CD4-positive, alpha-beta T cell treated with Interleukin-6 for 4 hours (primary cell): ENCODE measurements at regions not wholly inside any gene's neighbourhood (a gene's known extent, or its start where the extent isn't known, plus 50 kb on each side); places are given as distances from the start of the nearest gene placed in this dataset.

ENCODE experiments used
- DNase-seq: peaks from one replicate; pipeline ENCODE4 v3.0.0-alpha.2; 2020; ENCODE audit warnings: mixed read lengths

DNA sequence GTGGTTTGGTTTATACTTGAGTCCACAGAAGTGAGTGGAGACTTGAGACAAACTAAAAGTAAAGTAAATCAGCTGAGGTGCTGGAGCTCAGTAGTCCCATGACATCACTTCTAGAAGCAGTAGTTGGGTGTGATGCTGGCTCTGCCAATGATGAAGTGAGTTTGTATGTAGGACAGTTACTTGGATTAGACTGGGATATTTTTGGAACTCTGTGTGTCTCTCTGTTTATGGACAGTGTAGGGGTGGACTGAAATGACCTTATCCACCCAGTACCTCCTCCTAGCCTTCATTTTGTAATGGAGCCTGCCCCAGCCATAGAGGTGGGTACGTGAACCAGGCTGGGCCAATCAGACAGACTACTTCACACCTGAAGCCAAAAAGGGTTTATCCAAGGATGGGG lies 52.2 kb downstream of the POLR1D start:
- no peak for DNase-seq

DNA sequence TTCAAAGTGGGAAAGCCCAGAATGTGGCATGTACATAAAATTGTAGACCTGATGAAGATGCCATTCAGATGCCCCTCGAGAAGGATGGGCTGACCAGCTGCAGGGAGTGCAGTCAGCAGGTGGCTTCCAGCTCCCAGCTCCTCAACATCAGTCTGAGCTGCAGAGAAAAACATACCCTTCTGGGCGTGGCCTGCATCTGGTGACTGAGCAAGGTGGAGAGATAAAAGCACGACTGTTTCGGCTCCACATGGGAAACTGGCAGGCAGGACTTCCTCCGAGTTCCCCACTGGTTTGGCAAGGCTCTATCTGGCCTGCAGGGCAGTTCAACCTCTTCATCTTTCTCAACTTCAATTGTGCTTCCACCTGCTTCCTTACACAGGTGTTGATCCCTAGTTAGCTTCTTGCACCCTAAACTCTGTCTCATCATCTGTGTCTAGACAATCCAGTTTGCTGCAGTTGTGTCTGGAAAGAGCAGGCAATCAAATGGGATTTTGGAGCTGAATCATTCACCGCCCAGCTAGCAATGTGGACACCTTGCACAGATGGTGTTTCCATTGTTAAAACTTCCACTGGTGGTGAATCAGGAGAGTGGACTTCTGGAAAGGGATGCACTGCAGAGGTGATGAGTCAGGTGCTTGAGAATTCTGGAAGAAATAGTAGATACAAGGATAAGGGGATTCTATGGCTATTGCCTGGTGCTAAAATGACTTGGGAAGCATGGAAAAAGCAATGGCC lies 56.8 kb downstream of the POLR1D start:
- DNase-seq, result no peak

DNA sequence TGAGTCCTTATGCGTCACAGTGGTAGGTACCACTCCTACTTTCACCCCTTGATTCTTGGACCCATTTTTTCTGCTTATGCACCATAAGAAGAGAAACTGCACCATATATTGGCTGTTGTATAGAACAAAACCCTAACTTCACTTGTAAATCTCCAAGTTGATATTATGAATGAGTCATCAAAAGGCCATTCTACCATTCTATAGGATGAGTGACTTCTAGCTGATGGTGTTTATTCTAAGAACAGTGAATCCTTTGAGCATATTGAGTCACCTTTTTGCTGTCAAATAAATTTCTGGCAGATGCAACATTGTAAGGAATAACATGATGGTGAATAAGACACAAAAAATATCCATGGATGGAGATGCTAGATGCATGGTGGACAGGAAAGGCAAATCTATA lies 57.7 kb downstream of the POLR1D start:
- DNase-seq, result no peak

DNA sequence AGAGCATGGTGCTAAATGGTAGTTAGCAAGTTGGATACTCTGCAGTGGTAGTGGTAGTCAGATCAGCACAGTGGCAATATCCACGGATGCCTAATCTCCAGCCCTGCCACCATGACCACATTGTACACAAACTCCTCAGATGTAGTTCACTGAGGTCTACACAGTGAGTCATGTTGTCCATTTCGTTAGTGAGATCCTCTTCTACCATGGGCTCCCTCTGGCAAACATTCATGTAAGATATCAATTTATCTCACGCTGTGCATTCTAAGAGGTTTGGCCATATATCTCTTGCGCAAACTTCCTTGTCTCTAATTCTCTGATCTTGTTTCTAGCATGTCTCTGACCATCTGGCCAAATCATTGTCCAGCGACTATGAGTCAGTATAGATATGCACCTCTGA lies 58.2 kb downstream of the POLR1D start:
- DNase-seq, result no peak

DNA sequence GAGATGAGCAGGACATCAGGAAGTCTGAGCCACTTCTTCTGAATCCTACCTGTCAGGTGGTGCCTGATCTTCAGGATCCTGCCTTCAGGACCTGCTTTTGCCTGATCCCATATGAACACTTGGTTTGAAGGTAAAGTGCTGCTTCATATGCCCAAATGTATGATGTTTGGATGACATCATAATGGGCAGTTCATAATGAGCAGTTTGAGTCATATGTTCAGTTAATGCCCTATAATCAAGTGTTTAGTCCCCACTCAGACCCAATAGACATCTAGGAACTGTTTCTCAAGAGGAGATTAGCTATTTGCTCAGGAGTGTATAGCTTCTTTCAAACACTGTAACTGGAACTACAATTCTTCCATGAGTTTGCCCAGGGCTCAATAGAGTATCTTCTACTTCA lies 58.8 kb downstream of the POLR1D start:
- no peak for DNase-seq

DNA sequence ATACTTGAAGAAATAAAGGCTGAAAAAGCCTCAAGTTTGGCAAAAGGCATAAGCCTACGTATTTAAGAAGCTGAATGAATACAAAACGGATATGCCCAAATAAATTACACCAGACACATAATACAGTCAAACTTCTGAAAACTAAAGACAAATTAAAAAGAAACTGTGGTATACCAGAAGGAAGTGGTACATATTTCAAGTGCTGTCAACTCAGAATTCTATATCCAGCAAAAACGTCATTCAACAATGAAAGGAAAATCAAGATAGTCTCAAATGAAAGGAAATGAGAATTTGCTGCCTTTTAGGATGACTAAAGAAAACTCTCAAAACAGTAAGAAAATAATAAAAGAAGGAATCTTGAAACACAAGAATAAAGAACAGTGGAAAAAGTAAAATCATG lies 69.5 kb downstream of the POLR1D start:
- DNase-seq, result no peak

DNA sequence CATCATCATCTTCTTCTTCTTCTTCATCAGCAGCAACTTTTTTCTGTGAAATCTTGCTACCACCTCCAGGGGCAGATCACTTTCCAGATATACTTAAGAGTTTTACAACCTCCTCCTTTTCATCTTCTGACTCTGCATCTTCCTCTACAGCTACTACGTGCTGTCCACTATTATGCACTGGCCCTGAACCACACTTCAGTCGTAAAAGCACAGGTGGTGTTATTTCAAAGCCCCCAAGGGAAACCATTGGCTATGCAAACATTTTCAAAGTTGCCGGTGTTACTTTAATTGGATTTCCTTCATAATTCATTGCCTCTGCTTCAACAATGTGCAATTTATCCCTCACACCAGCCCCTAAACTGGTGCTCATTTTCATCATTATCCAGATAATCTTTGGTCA lies 75.0 kb downstream of the POLR1D start:
- DNase-seq, result no peak

DNA sequence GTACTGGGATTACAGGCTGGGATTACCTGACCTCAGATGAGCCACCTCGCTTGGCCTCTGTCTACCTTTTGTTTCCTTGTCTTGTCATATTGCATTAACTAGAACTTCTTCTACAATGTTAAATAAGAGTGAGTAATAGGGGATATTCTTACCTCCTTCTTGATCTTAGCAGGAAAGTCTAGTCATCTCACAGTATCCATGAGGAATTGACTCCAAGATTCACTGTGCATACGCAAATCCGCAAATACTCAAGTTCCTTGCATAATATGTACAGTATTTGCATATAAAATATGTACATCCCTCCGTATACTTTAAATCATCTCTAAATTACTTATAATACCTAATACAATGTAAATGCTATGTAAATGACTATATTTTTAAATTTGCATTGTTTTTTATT lies 78.3 kb downstream of the POLR1D start:
- no peak for DNase-seq

DNA sequence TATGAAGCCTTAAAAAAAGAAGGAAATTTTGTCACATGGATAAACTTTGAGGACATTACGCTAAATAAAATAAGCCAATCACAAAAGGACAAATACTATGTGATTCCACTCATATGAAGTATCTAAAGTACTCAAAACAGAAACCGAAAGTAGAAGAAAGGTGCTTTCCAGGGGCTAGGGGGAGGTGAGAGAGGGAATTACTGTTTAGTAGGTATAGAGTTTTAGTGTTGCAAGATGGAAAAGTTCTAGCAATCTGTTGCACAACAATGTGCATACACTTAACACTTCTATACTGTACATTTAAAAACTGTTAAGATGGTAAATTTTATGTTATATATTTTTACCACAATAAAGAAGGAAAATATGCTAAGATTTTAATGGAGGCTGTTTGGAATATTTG lies 83.0 kb downstream of the POLR1D start:
- no peak for DNase-seq

DNA sequence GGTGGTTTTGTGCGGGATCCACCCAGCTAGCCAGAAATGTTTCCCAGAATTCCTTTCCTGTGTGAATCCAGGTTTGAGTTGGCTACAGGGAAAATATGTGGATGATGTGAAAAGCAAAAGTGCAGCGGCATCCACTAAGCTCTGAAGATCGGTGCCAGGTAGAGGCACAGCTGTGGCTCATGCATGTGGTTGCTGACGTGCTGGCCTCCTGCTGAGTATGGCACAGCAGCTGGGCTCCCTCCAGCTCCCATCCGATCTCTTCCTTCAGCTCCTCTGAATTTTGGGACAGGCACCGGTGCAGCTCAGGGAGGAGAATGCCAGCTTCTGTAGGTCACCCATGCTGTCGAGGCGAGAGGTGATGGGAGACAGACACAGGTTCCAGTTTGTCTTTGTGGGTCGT lies 84.0 kb upstream of the GSX1 start:
- DNase-seq, result no peak

DNA sequence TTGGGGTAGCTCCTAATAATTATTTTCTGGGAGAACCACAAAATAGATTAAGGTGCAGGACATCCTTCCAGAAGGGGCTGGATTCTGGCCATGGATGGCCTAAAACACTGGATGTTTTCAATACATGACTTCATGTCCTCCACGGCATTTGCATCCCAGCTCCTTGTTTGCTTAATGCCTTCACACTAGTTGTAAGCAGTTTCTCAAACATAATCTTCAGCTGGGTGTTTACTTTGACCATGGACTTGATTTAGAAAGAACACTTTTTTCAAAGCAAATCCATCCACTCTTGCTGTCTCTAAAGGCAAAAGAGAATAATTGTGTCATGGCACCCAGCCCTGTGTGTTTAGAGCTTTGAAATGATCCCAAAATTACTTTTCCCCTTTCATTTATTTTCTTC lies 82.5 kb upstream of the GSX1 start:
- no peak for DNase-seq

DNA sequence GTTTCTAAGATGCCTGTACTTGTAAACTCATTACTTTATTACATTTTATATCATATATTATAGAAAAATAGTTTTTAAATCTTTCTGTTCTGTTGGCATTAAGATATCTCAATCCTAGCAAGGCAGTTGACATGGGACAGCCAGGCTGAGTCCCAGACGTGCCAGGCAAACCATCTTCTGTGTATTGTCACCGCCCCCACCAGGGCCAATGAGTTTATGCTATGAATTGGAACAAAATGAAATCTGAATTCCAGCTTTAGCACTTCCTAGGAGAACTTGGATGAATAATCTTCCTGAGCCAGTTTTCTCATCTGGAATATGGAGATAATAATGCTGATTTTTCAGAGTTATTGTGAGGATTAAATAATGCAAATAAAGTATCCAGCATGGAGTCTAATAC lies 79.9 kb upstream of the GSX1 start:
- DNase-seq, result peak; percentile 59

DNA sequence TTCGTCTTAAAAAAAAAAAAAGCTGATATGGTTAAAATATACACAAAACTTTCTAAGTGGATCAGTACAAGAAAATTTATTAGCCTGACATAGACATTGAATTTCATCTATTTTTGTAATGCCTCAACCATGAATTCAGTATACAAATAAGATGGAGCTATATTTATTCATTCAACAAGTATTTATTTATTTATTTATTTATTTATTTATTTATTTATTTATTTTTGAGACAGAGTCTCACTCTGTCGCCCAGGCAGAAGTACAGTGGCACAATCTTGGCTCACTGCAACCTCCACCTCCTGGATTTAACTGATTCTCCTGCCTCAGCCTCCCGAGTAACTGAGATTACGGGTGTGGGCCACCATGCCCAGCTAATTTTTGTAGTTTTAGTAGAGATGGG lies 78.5 kb upstream of the GSX1 start:
- no peak for DNase-seq

DNA sequence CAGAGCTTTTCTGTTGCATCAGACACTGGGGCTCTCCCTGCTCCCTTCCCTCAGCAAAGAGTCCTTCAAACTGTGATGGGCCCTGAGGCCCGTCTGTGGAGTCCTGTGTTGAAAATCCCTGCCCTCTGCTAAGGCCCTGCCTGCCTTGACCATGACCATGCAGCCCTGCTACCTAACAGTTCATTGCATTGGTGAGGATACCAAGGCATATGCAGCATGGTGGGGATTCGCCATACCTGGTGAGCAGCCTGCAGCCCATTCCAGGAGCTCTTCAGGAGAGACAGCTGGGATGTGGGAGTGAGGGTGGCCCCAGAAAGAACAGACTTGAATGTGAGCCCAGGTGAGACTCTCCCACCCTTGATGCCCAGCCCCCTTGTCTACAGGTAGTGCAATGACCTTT lies 70.6 kb upstream of the GSX1 start:
- no peak for DNase-seq

DNA sequence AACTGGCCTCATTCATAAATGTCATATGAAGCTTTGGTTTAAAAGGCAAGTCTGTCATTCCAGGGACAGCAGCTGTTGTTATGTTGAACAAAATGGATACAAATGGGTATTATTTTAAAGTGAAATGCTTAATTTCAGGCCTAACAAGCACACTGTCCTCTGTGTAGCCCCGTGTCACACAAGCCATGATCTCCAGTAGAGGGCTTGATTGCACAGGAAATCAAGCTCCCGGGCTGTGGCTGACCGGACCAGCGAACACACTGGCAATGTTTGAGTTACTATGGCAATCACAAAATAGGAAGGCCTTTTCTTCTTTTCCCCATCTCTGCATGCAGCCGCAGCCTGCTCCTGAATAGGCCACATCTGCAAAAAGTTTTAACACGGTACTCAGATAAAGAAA lies 64.0 kb upstream of the GSX1 start:
- no peak for DNase-seq

DNA sequence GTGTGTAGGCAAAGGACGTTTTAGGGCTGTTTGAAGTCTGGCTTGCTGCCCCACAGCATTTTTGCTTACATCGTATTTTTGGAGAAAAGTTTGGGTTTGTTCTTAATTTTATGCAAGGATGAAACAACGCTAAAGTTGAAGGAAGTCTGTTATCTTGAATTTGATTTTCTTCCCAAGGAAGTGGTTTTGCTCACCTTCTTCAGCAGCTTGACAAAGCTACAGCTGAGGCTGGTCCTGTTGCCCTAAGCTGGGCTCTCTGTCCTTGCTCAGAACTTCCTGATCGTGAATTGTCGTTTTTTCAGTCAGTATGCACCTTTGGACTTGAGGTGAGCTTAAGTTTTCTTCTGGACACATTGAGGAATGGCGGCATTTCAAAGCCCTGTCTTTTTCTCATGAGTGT lies 62.1 kb upstream of the GSX1 start:
- DNase-seq, result no peak
